ENCODE measurements at regions not wholly inside any gene's neighbourhood (a gene's known extent, or its start where the extent isn't known, plus 50 kb on each side); places are given as distances from the start of the nearest gene placed in this dataset.
A peak's percentile ranks its signal among the peaks of the same experiment; 100 is the strongest.
"Not testable (repeated sequence)": the region's sequence is repeated elsewhere in the genome, so short reads cannot be mapped to it uniquely, and the experiment has no call there.

DNA sequence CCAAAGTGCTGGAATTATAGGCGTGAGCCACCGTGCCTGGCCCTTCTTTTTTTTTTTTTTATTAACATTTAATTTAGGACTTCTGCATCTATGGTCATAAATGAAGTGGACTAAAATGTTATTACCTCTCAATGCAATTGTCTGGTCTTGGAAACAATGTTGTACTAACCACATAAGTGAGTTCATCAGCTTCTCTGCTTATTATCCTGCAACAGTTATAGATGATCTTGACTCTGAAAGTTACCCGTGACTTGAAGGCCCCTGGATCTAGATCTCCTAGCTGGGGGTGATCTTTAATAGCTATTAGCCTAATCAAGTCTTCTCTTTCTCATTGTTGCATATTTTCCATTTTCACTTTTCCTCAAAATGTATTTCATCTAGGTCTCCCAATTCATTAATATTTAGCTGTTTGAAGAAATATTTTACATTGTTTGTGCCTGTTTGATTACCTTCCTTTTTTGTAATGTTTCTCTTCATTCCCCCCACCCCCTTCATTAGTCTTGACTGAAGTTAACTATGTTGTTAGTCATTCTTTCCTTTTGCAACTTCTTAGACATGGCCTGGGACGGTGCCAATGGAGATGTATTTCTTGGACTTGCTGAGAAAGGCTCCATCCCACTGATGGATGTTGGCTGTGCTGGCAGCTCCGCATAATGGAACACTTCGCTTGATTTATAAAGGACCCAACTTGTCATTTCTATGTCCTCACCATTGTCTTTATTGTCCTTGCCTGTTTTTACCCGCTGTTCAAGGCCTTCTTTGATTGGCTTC is 141.6 kb upstream of the RIOK3 start:
- DNase-seq (ENCODE audit: low spot score in 2 of 2) (no peak), ATAC-seq (ENCODE audit: low read depth) (no peak)
- Mint-ChIP-seq H3K9me3 (no peaks in the 10 kb centered on the region), H3K27me3 (no peaks in the 10 kb centered on the region), H3K4me1 (peaks cover 14% of the 10 kb centered on the region), H3K27ac (no peak overlapping the region), H3K4me3 (no peak overlapping the region), H3K36me3 (peaks cover 15% of the 10 kb centered on the region)

GRCh38 chr18:23313379-23313778 is 139.7 kb upstream of the RIOK3 start:
- Mint-ChIP-seq H3K27ac (no peak overlapping the region), H3K4me3 (no peak overlapping the region), H3K36me3 (peaks cover 11% of the 10 kb centered on the region), H3K9me3 (no peaks in the 10 kb centered on the region), H3K4me1 (peaks cover 8% of the 10 kb centered on the region), H3K27me3 (no peaks in the 10 kb centered on the region)
- no peak for DNase-seq (ENCODE audit: low spot score in 2 of 2)
- no peak for ATAC-seq (ENCODE audit: low read depth)

DNA sequence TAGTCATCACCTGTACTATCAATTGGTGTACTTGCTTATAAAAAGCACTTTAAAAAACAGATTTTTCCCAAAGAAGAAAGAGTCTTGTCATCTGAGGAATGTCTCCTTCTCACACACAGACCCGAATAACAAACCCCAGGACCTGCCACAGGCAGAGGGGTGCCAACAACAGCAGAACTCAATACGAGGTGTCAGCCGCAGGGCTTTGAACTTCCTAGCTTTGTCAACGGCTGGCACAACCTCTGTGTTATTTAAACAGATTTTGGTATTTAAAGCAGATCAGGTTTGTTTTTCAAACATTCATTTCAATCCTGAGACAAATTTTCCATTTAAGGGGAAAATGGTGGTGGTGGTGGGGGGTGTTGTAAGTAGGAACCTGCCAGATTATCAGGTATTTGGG is 138.4 kb upstream of the RIOK3 start:
- Mint-ChIP-seq H3K4me1 (peaks cover 4% of the 10 kb centered on the region), H3K27me3 (no peaks in the 10 kb centered on the region)

GRCh38 chr18:23316316-23316715 is 136.8 kb upstream of the RIOK3 start:
- no peaks in the 10 kb centered on the region for H3K9me3 Mint-ChIP-seq
- peaks cover 8% of the 10 kb centered on the region for H3K4me1 Mint-ChIP-seq
- no peak for DNase-seq (ENCODE audit: low spot score in 2 of 2)
- H3K36me3 Mint-ChIP-seq = peaks cover 9% of the 10 kb centered on the region
- no peak overlapping the region for H3K27ac Mint-ChIP-seq
- no peaks in the 10 kb centered on the region for H3K27me3 Mint-ChIP-seq
- H3K4me3 Mint-ChIP-seq = no peak overlapping the region
- ATAC-seq (ENCODE audit: low read depth) = no peak

More for the DNA sequence above, 138.4 kb upstream of the RIOK3 start:
- Mint-ChIP-seq H3K27ac (no peak overlapping the region), H3K9me3 (no peaks in the 10 kb centered on the region), H3K4me3 (no peak overlapping the region), H3K36me3 (peaks cover 7% of the 10 kb centered on the region)
- no peak for ATAC-seq (ENCODE audit: low read depth)
- no peak for DNase-seq (ENCODE audit: low spot score in 2 of 2)

DNA sequence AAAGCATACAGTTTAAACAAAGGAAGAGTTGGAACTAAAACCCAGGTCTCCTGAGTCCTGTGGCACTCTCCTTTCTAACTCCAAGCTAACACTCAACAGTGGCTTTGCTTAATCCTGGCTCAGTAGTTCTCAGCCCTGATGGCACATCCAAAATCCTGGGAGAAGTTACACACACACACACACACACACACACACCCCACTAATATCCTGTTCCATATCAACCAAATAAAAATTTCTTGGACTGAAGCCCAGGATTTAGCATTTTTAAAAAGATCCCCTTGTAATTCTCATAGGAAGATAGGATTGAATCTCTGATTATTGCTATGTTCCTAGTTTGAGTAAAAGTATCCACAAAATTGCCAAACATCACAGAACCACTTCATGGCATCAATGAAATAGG is 136.1 kb upstream of the RIOK3 start:
- DNase-seq (ENCODE audit: low spot score in 2 of 2) = no peak
- Mint-ChIP-seq H3K36me3 (peaks cover 11% of the 10 kb centered on the region), H3K4me1 (peaks cover 8% of the 10 kb centered on the region), H3K27ac (no peak overlapping the region), H3K27me3 (no peaks in the 10 kb centered on the region), H3K4me3 (no peak overlapping the region), H3K9me3 (no peaks in the 10 kb centered on the region)
- ATAC-seq (ENCODE audit: low read depth) = no peak

DNA sequence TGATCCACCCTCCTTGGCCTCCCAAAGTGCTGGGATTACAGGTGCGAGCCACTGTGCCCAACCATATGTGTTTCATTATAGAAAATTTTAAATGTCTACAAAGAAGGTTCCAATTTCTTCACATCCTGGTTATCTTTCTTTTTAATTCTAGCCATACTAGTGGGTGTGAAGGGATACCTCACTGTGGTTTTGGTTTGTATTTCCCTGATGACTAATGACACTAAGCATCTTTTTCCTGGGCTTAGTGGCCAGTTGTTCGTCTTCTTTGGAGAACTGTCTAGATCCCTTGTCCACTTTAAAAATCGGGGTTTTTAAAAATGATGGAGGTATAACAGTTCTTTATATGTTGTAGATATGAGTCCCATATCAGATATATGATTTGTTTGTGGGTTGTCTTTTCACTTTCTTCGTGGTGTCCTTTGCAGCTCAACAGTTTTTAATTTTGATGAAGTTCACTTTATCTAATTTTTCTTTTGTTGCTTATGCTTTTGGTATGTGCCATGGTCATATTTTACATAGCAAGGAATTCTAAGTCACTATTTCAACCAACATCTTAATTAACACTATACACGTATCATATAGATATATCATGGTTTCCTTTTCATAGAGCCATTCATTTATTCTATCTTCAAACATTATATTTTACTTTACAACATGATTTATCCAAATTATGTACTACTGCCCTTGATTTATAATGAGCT is 135.0 kb upstream of the RIOK3 start:
- Mint-ChIP-seq H3K36me3 (peaks cover 11% of the 10 kb centered on the region), H3K27ac (no peak overlapping the region), H3K9me3 (no peaks in the 10 kb centered on the region), H3K4me1 (peaks cover 8% of the 10 kb centered on the region), H3K4me3 (no peak overlapping the region), H3K27me3 (no peaks in the 10 kb centered on the region)
- DNase-seq (ENCODE audit: low spot score in 2 of 2) (no peak), ATAC-seq (ENCODE audit: low read depth) (no peak)

DNA sequence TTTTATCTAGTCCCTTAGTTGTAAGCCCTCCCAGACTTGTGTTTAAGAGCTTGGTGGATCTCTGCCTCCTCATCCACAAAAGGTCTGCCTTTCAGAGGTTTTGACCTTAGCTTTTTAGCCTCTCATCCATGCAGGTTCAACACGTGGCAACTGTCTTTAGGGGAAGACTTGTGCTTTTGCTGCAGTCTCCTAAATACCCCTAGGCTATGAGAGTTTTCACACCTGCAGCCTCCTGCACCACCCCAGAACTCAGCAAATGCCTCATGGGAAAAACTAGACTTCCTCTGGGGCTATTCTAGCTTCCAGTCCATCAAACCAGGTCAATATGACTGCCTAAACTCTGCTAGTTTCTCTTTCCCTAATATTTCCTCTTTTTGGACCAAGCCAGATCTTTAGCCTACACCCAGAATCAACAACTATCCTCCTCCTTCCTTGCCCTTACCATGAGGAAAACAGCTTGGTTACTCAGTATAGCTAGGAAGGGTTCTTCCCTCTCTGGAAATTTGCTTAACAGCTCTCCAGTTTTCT is 132.3 kb upstream of the RIOK3 start:
- Mint-ChIP-seq H3K4me3 (no peak overlapping the region), H3K9me3 (no peaks in the 10 kb centered on the region), H3K27me3 (no peaks in the 10 kb centered on the region), H3K36me3 (peaks cover 8% of the 10 kb centered on the region), H3K4me1 (peaks cover 5% of the 10 kb centered on the region), H3K27ac (peak overlapping the region; percentile 18)
- no peak for DNase-seq (ENCODE audit: low spot score in 2 of 2)
- peak; percentile 24 for ATAC-seq (ENCODE audit: low read depth)

DNA sequence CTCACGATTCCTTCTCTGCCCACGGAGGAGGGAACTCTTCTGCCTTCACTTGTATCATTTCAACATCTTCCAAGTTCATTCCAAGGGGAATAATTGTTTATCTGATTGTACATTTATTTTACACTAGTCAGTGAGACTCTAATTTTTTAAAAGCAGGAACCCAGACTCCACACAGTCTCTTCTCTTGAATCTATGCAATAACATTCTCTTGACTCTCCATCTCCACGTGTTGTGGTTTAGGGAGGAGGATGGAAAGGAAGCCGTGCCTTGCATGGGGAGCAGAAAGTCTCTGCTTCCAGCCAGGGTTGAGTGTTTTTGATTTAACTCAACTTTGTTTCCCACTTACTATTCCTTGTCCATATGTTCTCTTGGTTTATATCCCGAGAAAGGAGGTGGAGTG is 131.1 kb upstream of the RIOK3 start:
- no peak for ATAC-seq (ENCODE audit: low read depth)
- Mint-ChIP-seq H3K4me3 (no peak overlapping the region), H3K4me1 (peaks cover 5% of the 10 kb centered on the region), H3K27me3 (no peaks in the 10 kb centered on the region), H3K9me3 (no peaks in the 10 kb centered on the region), H3K36me3 (peaks cover 13% of the 10 kb centered on the region), H3K27ac (no peak overlapping the region)
- DNase-seq (ENCODE audit: low spot score in 2 of 2) = no peak

DNA sequence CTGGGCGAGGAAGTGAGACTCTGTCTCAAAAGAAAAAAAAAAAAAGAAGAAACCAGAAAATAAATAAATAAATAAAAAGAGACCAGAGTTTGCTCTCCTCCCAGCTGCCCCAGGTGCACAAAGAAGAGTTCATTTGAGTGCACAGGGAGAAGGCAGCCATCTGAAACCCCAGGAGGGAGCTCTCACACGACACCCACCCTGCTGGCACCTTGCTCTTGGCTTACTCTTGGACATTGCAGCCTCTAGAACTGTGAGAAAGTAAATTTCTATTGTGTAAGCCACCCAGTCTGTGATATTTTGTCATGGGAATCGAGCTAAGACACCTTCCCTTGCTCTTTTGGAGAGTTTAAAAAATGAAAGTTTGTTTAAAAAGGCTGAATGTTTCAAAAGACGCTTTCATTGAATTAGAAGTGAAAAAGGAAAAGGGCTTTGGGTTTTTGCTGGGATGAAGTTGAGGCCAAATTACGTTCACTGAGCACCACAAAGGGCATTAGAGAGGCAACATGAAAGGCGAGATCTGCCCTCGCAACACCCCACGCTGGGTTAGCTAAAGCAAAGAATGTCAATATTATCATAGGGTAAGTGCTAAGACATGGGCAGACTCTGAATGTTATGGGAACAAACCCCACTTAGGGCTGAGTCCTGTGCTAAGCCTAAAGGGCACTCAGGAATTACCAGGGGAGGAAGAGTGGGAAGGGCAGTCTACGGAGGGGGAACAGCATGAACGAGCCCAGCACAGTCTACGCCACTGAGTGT is 128.9 kb upstream of the RIOK3 start:
- ATAC-seq (ENCODE audit: low read depth) = no peak
- DNase-seq (ENCODE audit: low spot score in 2 of 2) = no peak
- H3K9me3 Mint-ChIP-seq = no peaks in the 10 kb centered on the region
- no peak overlapping the region for H3K4me3 Mint-ChIP-seq
- peaks cover 19% of the 10 kb centered on the region for H3K36me3 Mint-ChIP-seq
- peaks cover 8% of the 10 kb centered on the region for H3K4me1 Mint-ChIP-seq
- no peaks in the 10 kb centered on the region for H3K27me3 Mint-ChIP-seq
- H3K27ac Mint-ChIP-seq = no peak overlapping the region

DNA sequence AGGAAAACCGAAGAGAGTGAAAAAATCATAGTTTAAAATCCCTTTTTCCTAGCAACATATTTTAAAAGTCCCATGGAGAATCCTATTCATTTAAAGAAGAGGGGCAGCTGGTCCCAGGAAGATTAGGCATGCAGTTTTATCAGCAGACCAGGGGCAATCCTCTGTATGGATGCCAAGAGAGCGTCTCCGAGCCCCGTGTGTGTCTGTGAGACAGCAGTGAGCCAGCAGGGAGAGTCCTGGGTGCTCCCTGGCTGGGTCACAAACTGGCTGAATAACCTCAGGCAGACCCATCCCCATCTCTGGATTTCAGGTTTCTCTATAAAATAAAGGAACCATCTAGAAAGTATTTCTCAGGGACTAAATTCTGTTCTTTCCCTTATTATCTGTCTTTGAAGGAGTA is 128.2 kb upstream of the RIOK3 start:
- H3K4me3 Mint-ChIP-seq = no peak overlapping the region
- H3K36me3 Mint-ChIP-seq = peaks cover 24% of the 10 kb centered on the region
- H3K9me3 Mint-ChIP-seq = peaks cover 1% of the 10 kb centered on the region
- ATAC-seq (ENCODE audit: low read depth) (no peak), DNase-seq (ENCODE audit: low spot score in 2 of 2) (no peak)
- no peaks in the 10 kb centered on the region for H3K27me3 Mint-ChIP-seq
- peaks cover 11% of the 10 kb centered on the region for H3K4me1 Mint-ChIP-seq
- no peak overlapping the region for H3K27ac Mint-ChIP-seq

- not testable (repeated sequence) for DNase-seq (ENCODE audit: low spot score in 2 of 2); H3K27me3 Mint-ChIP-seq; H3K27ac Mint-ChIP-seq; H3K9me3 Mint-ChIP-seq; ATAC-seq (ENCODE audit: low read depth); H3K4me3 Mint-ChIP-seq
- H3K4me1 Mint-ChIP-seq = peaks cover 17% of the 10 kb centered on the region
- peaks cover 28% of the 10 kb centered on the region for H3K36me3 Mint-ChIP-seq
These were observed 123.4 kb upstream of the RIOK3 start for GRCh38 chr18:23329671-23330070.

DNA sequence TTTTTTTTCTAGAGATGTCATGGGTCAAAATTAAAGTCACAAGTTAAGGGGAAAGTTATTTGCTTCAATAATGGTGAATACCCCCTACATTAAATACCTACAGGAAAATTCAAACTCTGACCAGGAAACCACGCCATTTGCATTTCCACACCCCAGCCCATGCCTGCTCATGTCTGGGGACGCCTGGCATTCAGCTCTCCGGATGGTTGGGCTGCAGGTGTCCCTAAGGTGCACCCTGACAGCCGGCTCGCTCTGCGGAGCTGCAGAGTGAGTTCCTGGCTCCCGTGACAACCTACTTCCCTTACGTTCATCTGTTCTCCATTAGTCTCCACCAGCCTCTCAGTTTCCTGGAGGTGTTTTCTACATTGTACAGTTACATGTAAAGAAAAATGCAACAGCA is 122.7 kb upstream of the RIOK3 start:
- Mint-ChIP-seq H3K9me3 (peaks cover 1% of the 10 kb centered on the region), H3K27ac (peak overlapping the region; percentile 38), H3K27me3 (no peaks in the 10 kb centered on the region), H3K4me3 (peak overlapping the region; percentile 11), H3K36me3 (peaks cover 28% of the 10 kb centered on the region), H3K4me1 (peaks cover 17% of the 10 kb centered on the region)
- DNase-seq (ENCODE audit: low spot score in 2 of 2) (peak; percentile 15 to 23), ATAC-seq (ENCODE audit: low read depth) (peak; percentile 98)

- H3K36me3 Mint-ChIP-seq = peaks cover 29% of the 10 kb centered on the region
- ATAC-seq (ENCODE audit: low read depth) (no peak), DNase-seq (ENCODE audit: low spot score in 2 of 2) (no peak)
- H3K9me3 Mint-ChIP-seq = peaks cover 1% of the 10 kb centered on the region
- no peaks in the 10 kb centered on the region for H3K27me3 Mint-ChIP-seq
- no peak overlapping the region for H3K27ac Mint-ChIP-seq
- H3K4me3 Mint-ChIP-seq = no peak overlapping the region
- H3K4me1 Mint-ChIP-seq = peaks cover 17% of the 10 kb centered on the region
These were observed 121.8 kb upstream of the RIOK3 start for GRCh38 chr18:23331091-23331920.
